ENCODE measurements at regions not wholly inside any gene's neighbourhood (a gene's known extent, or its start where the extent isn't known, plus 50 kb on each side); places are given as distances from the start of the nearest gene placed in this dataset.
"Not testable (repeated sequence)": the region's sequence is repeated elsewhere in the genome, so short reads cannot be mapped to it uniquely, and the experiment has no call there.

- Histone ChIP-seq H3K27me3 (ENCODE audit: control insufficient read depth, insufficient read depth, low read length) (no peaks in the 10 kb centered on the region), H3K9me3 (ENCODE audit: control insufficient read depth, low read depth, low read length) (peaks cover 3% of the 10 kb centered on the region), H3K4me3 (ENCODE audit: low read length) (no peak overlapping the region), H3K9ac (ENCODE audit: low read length) (no peak overlapping the region), H3K4me1 (ENCODE audit: control insufficient read depth, low read depth, low read length) (no peaks in the 10 kb centered on the region), H3K36me3 (ENCODE audit: control insufficient read depth, low read depth, low read length) (no peaks in the 10 kb centered on the region), H3K27ac (ENCODE audit: low read length) (no peak overlapping the region)
Measured at GRCh38 chr3:74200952-74201351, 413.5 kb downstream of the CNTN3 start.

DNA sequence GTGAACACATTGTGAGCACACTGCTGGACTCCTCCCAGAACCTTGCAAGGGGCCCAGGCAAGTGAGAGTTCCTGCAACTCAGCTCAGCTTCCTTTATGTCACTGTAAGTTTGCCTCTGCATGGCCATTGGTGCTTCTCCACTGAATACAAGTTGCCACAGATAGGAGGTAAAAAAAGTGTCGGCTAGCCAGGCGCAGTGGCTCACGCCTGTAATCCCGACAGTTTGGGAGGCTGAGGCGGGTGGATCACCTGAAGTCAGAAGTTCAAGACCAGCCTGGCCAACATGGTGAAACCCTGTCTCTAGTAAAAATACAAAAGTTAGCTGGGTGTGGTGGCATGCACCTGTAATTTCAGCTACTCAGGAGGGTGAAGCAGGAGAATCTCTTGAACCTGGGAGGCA, 435.8 kb downstream of the CNTN3 start:
- H3K27me3 ChIP-seq (ENCODE audit: control insufficient read depth, insufficient read depth, low read length); H3K9me3 ChIP-seq (ENCODE audit: control insufficient read depth, low read depth, low read length); H3K27ac ChIP-seq (ENCODE audit: low read length); H3K9ac ChIP-seq (ENCODE audit: low read length); H3K4me3 ChIP-seq (ENCODE audit: low read length); H3K4me1 ChIP-seq (ENCODE audit: control insufficient read depth, low read depth, low read length); H3K36me3 ChIP-seq (ENCODE audit: control insufficient read depth, low read depth, low read length): not testable (repeated sequence)

GRCh38 chr3:74173090-74173489, 441.4 kb downstream of the CNTN3 start:
- H3K9me3 ChIP-seq (ENCODE audit: control insufficient read depth, low read depth, low read length): no peaks in the 10 kb centered on the region
- H3K27ac ChIP-seq (ENCODE audit: low read length): no peak overlapping the region
- H3K4me3 ChIP-seq (ENCODE audit: low read length): no peak overlapping the region
- no peaks in the 10 kb centered on the region for H3K4me1 ChIP-seq (ENCODE audit: control insufficient read depth, low read depth, low read length)
- H3K27me3 ChIP-seq (ENCODE audit: control insufficient read depth, insufficient read depth, low read length): no peaks in the 10 kb centered on the region
- no peaks in the 10 kb centered on the region for H3K36me3 ChIP-seq (ENCODE audit: control insufficient read depth, low read depth, low read length)
- H3K9ac ChIP-seq (ENCODE audit: low read length): no peak overlapping the region

DNA sequence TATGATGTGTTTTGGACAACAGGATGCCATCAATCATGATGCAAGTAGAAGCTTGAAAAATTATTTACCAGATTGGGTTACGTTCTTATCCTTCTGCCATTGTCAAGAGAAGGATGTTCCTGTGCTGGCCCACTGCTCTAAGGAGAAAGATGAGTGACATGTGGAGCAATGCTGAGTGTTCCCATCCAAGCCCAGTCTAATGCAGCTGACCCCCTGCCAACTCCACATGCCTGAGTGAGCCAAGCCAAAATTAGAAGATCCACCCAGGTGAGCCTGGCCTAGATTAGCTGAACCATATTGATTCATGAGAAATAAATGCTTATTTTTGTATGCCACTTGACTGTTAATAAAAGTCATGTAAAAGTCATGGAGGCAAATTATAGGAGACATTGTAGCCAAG, 446.5 kb downstream of the CNTN3 start:
- H3K4me3 ChIP-seq (ENCODE audit: low read length): no peak overlapping the region

DNA sequence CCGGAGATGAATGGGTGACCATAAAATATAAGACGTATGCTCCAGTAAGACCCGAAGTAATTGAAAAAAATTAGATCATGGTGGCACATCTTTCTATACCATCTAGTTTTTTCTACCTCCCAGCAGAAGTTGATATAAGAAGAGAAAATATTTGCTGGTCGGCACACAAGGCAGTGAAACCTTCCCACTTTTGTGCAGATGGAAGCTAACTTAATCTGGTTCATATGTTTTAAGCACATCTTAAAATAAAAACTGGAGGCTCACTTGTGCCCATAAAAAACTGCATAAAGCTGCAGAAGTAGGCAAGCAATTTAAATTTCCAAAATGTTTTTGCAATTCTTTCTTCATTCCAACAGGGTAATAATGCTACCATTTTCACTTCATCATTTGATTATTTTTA, 449.2 kb downstream of the CNTN3 start:
- Histone ChIP-seq H3K9ac (ENCODE audit: low read length) (no peak overlapping the region), H3K27ac (ENCODE audit: low read length) (no peak overlapping the region), H3K9me3 (ENCODE audit: control insufficient read depth, low read depth, low read length) (no peaks in the 10 kb centered on the region), H3K4me3 (ENCODE audit: low read length) (no peak overlapping the region), H3K36me3 (ENCODE audit: control insufficient read depth, low read depth, low read length) (no peaks in the 10 kb centered on the region), H3K4me1 (ENCODE audit: control insufficient read depth, low read depth, low read length) (no peaks in the 10 kb centered on the region), H3K27me3 (ENCODE audit: control insufficient read depth, insufficient read depth, low read length) (no peaks in the 10 kb centered on the region)

More for the DNA sequence above, 446.5 kb downstream of the CNTN3 start:
- Histone ChIP-seq H3K27me3 (ENCODE audit: control insufficient read depth, insufficient read depth, low read length) (no peaks in the 10 kb centered on the region), H3K9ac (ENCODE audit: low read length) (no peak overlapping the region), H3K4me1 (ENCODE audit: control insufficient read depth, low read depth, low read length) (no peaks in the 10 kb centered on the region), H3K9me3 (ENCODE audit: control insufficient read depth, low read depth, low read length) (no peaks in the 10 kb centered on the region), H3K27ac (ENCODE audit: low read length) (no peak overlapping the region), H3K36me3 (ENCODE audit: control insufficient read depth, low read depth, low read length) (no peaks in the 10 kb centered on the region)

- H3K4me3 ChIP-seq (ENCODE audit: low read length): no peak overlapping the region
- no peaks in the 10 kb centered on the region for H3K36me3 ChIP-seq (ENCODE audit: control insufficient read depth, low read depth, low read length)
- no peaks in the 10 kb centered on the region for H3K27me3 ChIP-seq (ENCODE audit: control insufficient read depth, insufficient read depth, low read length)
- H3K9ac ChIP-seq (ENCODE audit: low read length): no peak overlapping the region
- H3K9me3 ChIP-seq (ENCODE audit: control insufficient read depth, low read depth, low read length): no peaks in the 10 kb centered on the region
- no peak overlapping the region for H3K27ac ChIP-seq (ENCODE audit: low read length)
- H3K4me1 ChIP-seq (ENCODE audit: control insufficient read depth, low read depth, low read length): no peaks in the 10 kb centered on the region
Measured at GRCh38 chr3:74149466-74149865, 465.0 kb downstream of the CNTN3 start.

DNA sequence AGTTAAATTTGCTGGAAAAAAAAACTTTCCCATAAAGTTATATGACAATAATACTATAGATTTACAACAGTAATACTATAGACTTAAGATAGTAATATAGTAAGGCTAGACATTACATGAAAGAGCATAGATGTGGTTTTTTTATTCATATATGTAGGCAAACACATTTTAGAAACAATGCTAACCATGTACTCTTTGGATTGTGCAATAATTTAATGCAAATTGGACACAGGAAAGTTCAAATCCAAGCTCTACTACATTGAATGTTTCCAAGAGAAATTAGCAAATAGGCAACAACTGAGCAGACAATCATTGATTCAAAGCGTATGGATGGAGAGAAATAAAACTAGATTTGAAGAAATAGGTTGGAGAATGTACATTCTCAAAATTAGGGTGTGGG, 469.2 kb downstream of the CNTN3 start:
- Histone ChIP-seq H3K4me3 (ENCODE audit: low read length) (no peak overlapping the region), H3K4me1 (ENCODE audit: control insufficient read depth, low read depth, low read length) (no peaks in the 10 kb centered on the region), H3K27ac (ENCODE audit: low read length) (no peak overlapping the region), H3K27me3 (ENCODE audit: control insufficient read depth, insufficient read depth, low read length) (no peaks in the 10 kb centered on the region), H3K9ac (ENCODE audit: low read length) (no peak overlapping the region), H3K9me3 (ENCODE audit: control insufficient read depth, low read depth, low read length) (no peaks in the 10 kb centered on the region), H3K36me3 (ENCODE audit: control insufficient read depth, low read depth, low read length) (no peaks in the 10 kb centered on the region)

DNA sequence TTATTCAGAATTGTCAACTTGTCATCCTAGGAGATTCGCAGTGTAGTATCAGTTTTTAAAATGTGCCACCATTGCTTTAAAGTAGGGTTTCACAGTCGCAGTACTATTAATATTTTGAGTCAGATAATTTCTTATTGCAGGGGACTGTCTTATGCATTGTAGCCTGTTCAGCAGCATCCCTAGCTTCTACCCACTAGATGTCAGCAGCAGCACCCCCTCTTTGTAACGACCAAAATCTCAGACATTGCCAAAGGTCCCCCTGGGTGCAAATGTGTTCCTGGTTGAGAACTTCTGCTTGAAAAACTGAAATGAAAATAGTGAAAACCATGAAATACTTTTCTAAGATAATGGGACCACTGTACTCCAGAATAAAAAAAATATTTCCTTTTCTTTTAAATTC, 474.8 kb downstream of the CNTN3 start:
- H3K4me1 ChIP-seq (ENCODE audit: control insufficient read depth, low read depth, low read length): no peaks in the 10 kb centered on the region
- no peaks in the 10 kb centered on the region for H3K27me3 ChIP-seq (ENCODE audit: control insufficient read depth, insufficient read depth, low read length)
- H3K4me3 ChIP-seq (ENCODE audit: low read length): no peak overlapping the region
- H3K9ac ChIP-seq (ENCODE audit: low read length): no peak overlapping the region
- H3K36me3 ChIP-seq (ENCODE audit: control insufficient read depth, low read depth, low read length): no peaks in the 10 kb centered on the region
- no peak overlapping the region for H3K27ac ChIP-seq (ENCODE audit: low read length)
- no peaks in the 10 kb centered on the region for H3K9me3 ChIP-seq (ENCODE audit: control insufficient read depth, low read depth, low read length)

- no peak overlapping the region for H3K27ac ChIP-seq (ENCODE audit: low read length)
- no peak overlapping the region for H3K9ac ChIP-seq (ENCODE audit: low read length)
- H3K4me3 ChIP-seq (ENCODE audit: low read length): no peak overlapping the region
- H3K36me3 ChIP-seq (ENCODE audit: control insufficient read depth, low read depth, low read length): no peaks in the 10 kb centered on the region
- no peaks in the 10 kb centered on the region for H3K9me3 ChIP-seq (ENCODE audit: control insufficient read depth, low read depth, low read length)
- no peaks in the 10 kb centered on the region for H3K27me3 ChIP-seq (ENCODE audit: control insufficient read depth, insufficient read depth, low read length)
- no peaks in the 10 kb centered on the region for H3K4me1 ChIP-seq (ENCODE audit: control insufficient read depth, low read depth, low read length)
Measured at GRCh38 chr3:74137790-74138189, 476.7 kb downstream of the CNTN3 start.

DNA sequence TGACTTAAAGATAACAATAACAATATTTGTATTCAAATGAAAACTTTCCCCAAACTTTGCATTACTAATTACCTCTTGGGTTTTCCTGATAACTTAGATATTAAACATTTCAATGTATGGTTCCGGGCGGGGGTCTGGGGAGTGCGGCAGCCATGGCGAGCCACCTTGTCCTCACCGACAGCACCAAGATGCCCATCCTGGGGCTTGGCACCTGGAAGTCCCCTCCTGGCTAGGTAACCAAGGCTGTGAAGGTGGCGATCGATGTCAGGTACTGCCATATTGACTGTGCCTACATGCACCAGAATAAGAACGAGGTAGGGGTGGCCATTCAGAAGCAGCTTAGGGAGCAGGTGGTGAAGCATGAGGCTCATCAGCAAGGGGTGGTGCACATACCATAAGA, 478.7 kb downstream of the CNTN3 start:
- Histone ChIP-seq H3K9me3 (ENCODE audit: control insufficient read depth, low read depth, low read length) (no peaks in the 10 kb centered on the region), H3K4me1 (ENCODE audit: control insufficient read depth, low read depth, low read length) (no peaks in the 10 kb centered on the region), H3K27me3 (ENCODE audit: control insufficient read depth, insufficient read depth, low read length) (no peaks in the 10 kb centered on the region), H3K27ac (ENCODE audit: low read length) (no peak overlapping the region), H3K9ac (ENCODE audit: low read length) (no peak overlapping the region), H3K36me3 (ENCODE audit: control insufficient read depth, low read depth, low read length) (no peaks in the 10 kb centered on the region), H3K4me3 (ENCODE audit: low read length) (no peak overlapping the region)

GRCh38 chr3:74134831-74135230, 479.6 kb downstream of the CNTN3 start:
- no peak overlapping the region for H3K27ac ChIP-seq (ENCODE audit: low read length)
- H3K9ac ChIP-seq (ENCODE audit: low read length): no peak overlapping the region
- H3K36me3 ChIP-seq (ENCODE audit: control insufficient read depth, low read depth, low read length): no peaks in the 10 kb centered on the region
- no peaks in the 10 kb centered on the region for H3K27me3 ChIP-seq (ENCODE audit: control insufficient read depth, insufficient read depth, low read length)
- H3K4me3 ChIP-seq (ENCODE audit: low read length): no peak overlapping the region
- H3K4me1 ChIP-seq (ENCODE audit: control insufficient read depth, low read depth, low read length): no peaks in the 10 kb centered on the region
- no peaks in the 10 kb centered on the region for H3K9me3 ChIP-seq (ENCODE audit: control insufficient read depth, low read depth, low read length)

DNA sequence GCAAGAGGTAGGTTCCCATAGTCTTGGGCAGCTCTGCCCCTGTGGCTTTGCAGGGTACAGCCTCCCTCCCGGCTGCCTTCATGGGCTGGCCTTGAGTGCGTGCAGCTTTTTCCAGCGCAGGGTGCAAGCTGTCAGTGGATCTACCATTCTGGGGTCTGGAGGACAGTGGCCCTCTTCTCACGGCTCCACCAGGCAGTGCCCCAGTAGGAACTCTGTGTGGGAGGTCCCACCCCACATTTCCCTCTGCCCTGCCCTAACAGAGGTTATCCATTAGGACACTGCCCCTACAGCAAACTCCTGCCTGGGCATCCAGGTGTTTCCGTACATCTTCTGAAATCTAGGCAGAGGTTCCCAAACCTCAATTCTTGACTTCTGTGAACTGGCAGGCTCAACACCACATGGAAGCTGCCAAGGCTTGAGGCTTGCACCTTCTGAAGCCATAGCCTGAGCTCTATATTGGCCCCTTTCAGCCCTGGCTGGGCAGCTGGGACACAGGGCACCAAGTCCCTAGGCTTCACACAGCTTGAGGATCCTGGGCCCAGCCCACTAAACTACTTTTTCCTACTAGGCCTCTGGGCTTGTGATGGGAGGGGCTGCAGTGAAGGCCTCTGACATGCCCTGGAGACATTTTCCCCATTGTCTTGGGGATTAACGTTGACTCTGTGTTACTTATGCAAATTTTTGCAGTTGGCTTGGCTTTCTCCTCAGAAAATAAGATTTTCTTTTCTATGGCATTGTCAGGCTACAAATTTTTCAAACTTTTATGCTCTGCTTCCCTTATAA, 482.7 kb downstream of the CNTN3 start:
- not testable (repeated sequence) for H3K4me3 ChIP-seq (ENCODE audit: low read length); H3K27ac ChIP-seq (ENCODE audit: low read length); H3K27me3 ChIP-seq (ENCODE audit: control insufficient read depth, insufficient read depth, low read length); H3K9me3 ChIP-seq (ENCODE audit: control insufficient read depth, low read depth, low read length); H3K9ac ChIP-seq (ENCODE audit: low read length); H3K36me3 ChIP-seq (ENCODE audit: control insufficient read depth, low read depth, low read length); H3K4me1 ChIP-seq (ENCODE audit: control insufficient read depth, low read depth, low read length)

All from iPS-18a (cell line).